ENCODE measurements at regions not wholly inside any gene's neighbourhood (a gene's known extent, or its start where the extent isn't known, plus 50 kb on each side); places are given as distances from the start of the nearest gene placed in this dataset.

- Histone ChIP-seq H3K4me3 (ENCODE audit: low read depth in 1 of 3, low read length in 3 of 3) (no peak overlapping the region), H3K27ac (ENCODE audit: low read depth in 1 of 2, low read length in 2 of 2) (no peak overlapping the region), H3K36me3 (ENCODE audit: control insufficient read depth in 4 of 4, insufficient read depth in 3 of 4, low read depth in 1 of 4, low read length in 3 of 4) (no peaks in the 10 kb centered on the region), H3K9ac (ENCODE audit: low read depth in 1 of 2, low read length in 2 of 2) (no peak overlapping the region), H3K4me1 (ENCODE audit: control insufficient read depth in 4 of 4, insufficient read depth in 4 of 4, low read length in 3 of 4) (no peaks in the 10 kb centered on the region), H3K9me3 (ENCODE audit: control insufficient read depth in 4 of 4, low read length in 3 of 4) (no peaks in the 10 kb centered on the region), H3K27me3 (ENCODE audit: control insufficient read depth in 4 of 4, insufficient read depth in 4 of 4, low read length in 3 of 4) (no peaks in the 10 kb centered on the region)
- no peak for TF ChIP-seq HNF4A (conservative IDR thresholded peaks at IDR 0.05)
- TF ChIP-seq RXRA (IDR thresholded peaks at IDR 0.05) = no peak
- no peak for TF ChIP-seq FOXA1 (IDR thresholded peaks at IDR 0.05)
- TF ChIP-seq FOXA2 (IDR thresholded peaks at IDR 0.05) = no peak
- no peak for TF ChIP-seq ATF3 (IDR thresholded peaks at IDR 0.05)
- TF ChIP-seq TAF1 (conservative IDR thresholded peaks at IDR 0.05) = no peak
- TF ChIP-seq SP1 (IDR thresholded peaks at IDR 0.05) = no peak
- TF ChIP-seq REST (IDR thresholded peaks at IDR 0.05) = no peak
- no peak for DNase-seq (ENCODE audit: low spot score)
- 72% methylated on average over 3 of the region's 3 CpGs for WGBS
These were observed 130.0 kb downstream of the NDUFA10 start for GRCh38 chr2:239895116-239895515.

GRCh38 chr2:239894276-239894675, 130.9 kb downstream of the NDUFA10 start:
- 73% methylated on average over 5 of the region's 5 CpGs for WGBS
- no peaks in the 10 kb centered on the region for H3K9me3 ChIP-seq (ENCODE audit: control insufficient read depth in 4 of 4, low read length in 3 of 4)
- no peak overlapping the region for H3K27ac ChIP-seq (ENCODE audit: low read depth in 1 of 2, low read length in 2 of 2)
- no peak for TF ChIP-seq FOXA1 (IDR thresholded peaks at IDR 0.05)
- no peak for TF ChIP-seq SP1 (IDR thresholded peaks at IDR 0.05)
- no peak for TF ChIP-seq RAD21 (IDR thresholded peaks at IDR 0.05)
- no peak for TF ChIP-seq HNF4A (conservative IDR thresholded peaks at IDR 0.05)
- no peak for TF ChIP-seq GABPA (IDR thresholded peaks at IDR 0.05 in 1 of 2, conservative IDR thresholded peaks at IDR 0.05 in 1 of 2)
- TF ChIP-seq TAF1 (conservative IDR thresholded peaks at IDR 0.05) = no peak
- TF ChIP-seq CTCF (IDR thresholded peaks at IDR 0.05; ENCODE audit: low read depth, low read length, missing input control) = no peak
- TF ChIP-seq YY1 (IDR thresholded peaks at IDR 0.05) = no peak
- no peak for TF ChIP-seq EGR1 (IDR thresholded peaks at IDR 0.05; ENCODE audit: low read depth in 2 of 2)
- TF ChIP-seq MAX (IDR thresholded peaks at IDR 0.05) = no peak
- no peak for TF ChIP-seq FOXA2 (IDR thresholded peaks at IDR 0.05)
- no peak for TF ChIP-seq JUND (IDR thresholded peaks at IDR 0.05)
- no peak for TF ChIP-seq ATF3 (IDR thresholded peaks at IDR 0.05)
- no peak for TF ChIP-seq RXRA (IDR thresholded peaks at IDR 0.05)
- no peak for TF ChIP-seq REST (IDR thresholded peaks at IDR 0.05)
- no peak for TF ChIP-seq NR2F2 (IDR thresholded peaks at IDR 0.05)
- TF ChIP-seq ZBTB33 (IDR thresholded peaks at IDR 0.05) = no peak
- TF ChIP-seq HNF4G (IDR thresholded peaks at IDR 0.05) = no peak
- H3K36me3 ChIP-seq (ENCODE audit: control insufficient read depth in 4 of 4, insufficient read depth in 3 of 4, low read depth in 1 of 4, low read length in 3 of 4) = no peaks in the 10 kb centered on the region
- no peak overlapping the region for H3K9ac ChIP-seq (ENCODE audit: low read depth in 1 of 2, low read length in 2 of 2)
- DNase-seq (ENCODE audit: low spot score) = no peak
- no peaks in the 10 kb centered on the region for H3K4me1 ChIP-seq (ENCODE audit: control insufficient read depth in 4 of 4, insufficient read depth in 4 of 4, low read length in 3 of 4)
- no peaks in the 10 kb centered on the region for H3K27me3 ChIP-seq (ENCODE audit: control insufficient read depth in 4 of 4, insufficient read depth in 4 of 4, low read length in 3 of 4)
- no peak overlapping the region for H3K4me3 ChIP-seq (ENCODE audit: low read depth in 1 of 3, low read length in 3 of 3)

All from liver (tissue), 8 donors.